ENCODE measurements at regions not wholly inside any gene's neighbourhood (a gene's known extent, or its start where the extent isn't known, plus 50 kb on each side); places are given as distances from the start of the nearest gene placed in this dataset.

- peak; percentile 88 for FAIRE-seq
- ATAC-seq = peak; percentile 98 to 100
- H3K27ac ChIP-seq = peak overlapping the region; percentile 81 to 91
- TF ChIP-seq HOXB5 (CRISPR knock-in tag; IDR thresholded peaks at IDR 0.05) = 0 out of 2 replicates have a peak, but pooled peaks have one; percentile 56
- TF ChIP-seq ATOH8 (CRISPR knock-in tag; IDR thresholded peaks at IDR 0.05; ENCODE audit: low read depth) = 0 out of 2 replicates have a peak, but pooled peaks have one; percentile 4
- no peak for TF ChIP-seq NR3C1 (IDR thresholded peaks at IDR 0.05)
- TF ChIP-seq RARB (CRISPR knock-in tag; IDR thresholded peaks at IDR 0.05) = no peak
- TF ChIP-seq JUN (IDR thresholded peaks at IDR 0.05) = peak; percentile 95
- TF ChIP-seq CTCF (IDR thresholded peaks at IDR 0.05) = peak; percentile 41
- TF ChIP-seq POLR2A (IDR thresholded peaks at IDR 0.05; ENCODE audit: low read length) = no peak
- peak; percentile 91 to 96 for TF ChIP-seq EP300 (IDR thresholded peaks at IDR 0.05)
- peak; percentile 54; the same call in 1 of the 2 replicates for TF ChIP-seq FOSL2 (IDR thresholded peaks at IDR 0.05)
- peak; percentile 83 for TF ChIP-seq FOSL2 (CRISPR knock-in tag; IDR thresholded peaks at IDR 0.05)
- TF ChIP-seq NFE2L2 (conservative IDR thresholded peaks at IDR 0.05; ENCODE audit: low read length) = no peak
- TF ChIP-seq GATA3 (IDR thresholded peaks at IDR 0.05; ENCODE audit: borderline replicate concordance) = peak; percentile 98
- TF ChIP-seq RAD21 (conservative IDR thresholded peaks at IDR 0.05 in 1 of 2, IDR thresholded peaks at IDR 0.05 in 1 of 2) = peak; percentile 63 to 77
- peak; percentile 84 for TF ChIP-seq SMC3 (IDR thresholded peaks at IDR 0.05)
- TF ChIP-seq NPAS2 (CRISPR knock-in tag; IDR thresholded peaks at IDR 0.05; ENCODE audit: borderline replicate concordance) = no peak
- peak; percentile 93 for TF ChIP-seq BCL3 (IDR thresholded peaks at IDR 0.05)
- TF ChIP-seq JUNB (IDR thresholded peaks at IDR 0.05) = peak; percentile 88
- peak; percentile 34; the same call in 1 of the 2 replicates for TF ChIP-seq HES2 (IDR thresholded peaks at IDR 0.05)
- TF ChIP-seq CEBPB (IDR thresholded peaks at IDR 0.05) = peak in 1 of 2 experiments; percentile 88; a peak in 3 of 4 replicates
- no peak for TF ChIP-seq HOXB13 (CRISPR knock-in tag; IDR thresholded peaks at IDR 0.05; ENCODE audit: low read depth)
- TF ChIP-seq, protein P1, sequence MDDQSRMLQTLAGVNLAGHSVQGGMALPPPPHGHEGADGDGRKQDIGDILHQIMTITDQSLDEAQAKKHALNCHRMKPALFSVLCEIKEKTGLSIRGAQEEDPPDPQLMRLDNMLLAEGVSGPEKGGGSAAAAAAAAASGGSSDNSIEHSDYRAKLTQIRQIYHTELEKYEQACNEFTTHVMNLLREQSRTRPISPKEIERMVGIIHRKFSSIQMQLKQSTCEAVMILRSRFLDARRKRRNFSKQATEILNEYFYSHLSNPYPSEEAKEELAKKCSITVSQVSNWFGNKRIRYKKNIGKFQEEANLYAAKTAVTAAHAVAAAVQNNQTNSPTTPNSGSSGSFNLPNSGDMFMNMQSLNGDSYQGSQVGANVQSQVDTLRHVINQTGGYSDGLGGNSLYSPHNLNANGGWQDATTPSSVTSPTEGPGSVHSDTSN (IDR thresholded peaks at IDR 0.05) = peak; percentile 78
- TF ChIP-seq TP53 (CRISPR knock-in tag; IDR thresholded peaks at IDR 0.05) = no peak
- TF ChIP-seq, protein P2, sequence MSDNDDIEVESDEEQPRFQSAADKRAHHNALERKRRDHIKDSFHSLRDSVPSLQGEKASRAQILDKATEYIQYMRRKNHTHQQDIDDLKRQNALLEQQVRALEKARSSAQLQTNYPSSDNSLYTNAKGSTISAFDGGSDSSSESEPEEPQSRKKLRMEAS (IDR thresholded peaks at IDR 0.05) = peak; percentile 65
- no peak for TF ChIP-seq CBX8 (IDR thresholded peaks at IDR 0.05)
- TF ChIP-seq HDAC2 (IDR thresholded peaks at IDR 0.05) = no peak
- no peak for TF ChIP-seq RFX5 (IDR thresholded peaks at IDR 0.05)
- TF ChIP-seq, protein P3, sequence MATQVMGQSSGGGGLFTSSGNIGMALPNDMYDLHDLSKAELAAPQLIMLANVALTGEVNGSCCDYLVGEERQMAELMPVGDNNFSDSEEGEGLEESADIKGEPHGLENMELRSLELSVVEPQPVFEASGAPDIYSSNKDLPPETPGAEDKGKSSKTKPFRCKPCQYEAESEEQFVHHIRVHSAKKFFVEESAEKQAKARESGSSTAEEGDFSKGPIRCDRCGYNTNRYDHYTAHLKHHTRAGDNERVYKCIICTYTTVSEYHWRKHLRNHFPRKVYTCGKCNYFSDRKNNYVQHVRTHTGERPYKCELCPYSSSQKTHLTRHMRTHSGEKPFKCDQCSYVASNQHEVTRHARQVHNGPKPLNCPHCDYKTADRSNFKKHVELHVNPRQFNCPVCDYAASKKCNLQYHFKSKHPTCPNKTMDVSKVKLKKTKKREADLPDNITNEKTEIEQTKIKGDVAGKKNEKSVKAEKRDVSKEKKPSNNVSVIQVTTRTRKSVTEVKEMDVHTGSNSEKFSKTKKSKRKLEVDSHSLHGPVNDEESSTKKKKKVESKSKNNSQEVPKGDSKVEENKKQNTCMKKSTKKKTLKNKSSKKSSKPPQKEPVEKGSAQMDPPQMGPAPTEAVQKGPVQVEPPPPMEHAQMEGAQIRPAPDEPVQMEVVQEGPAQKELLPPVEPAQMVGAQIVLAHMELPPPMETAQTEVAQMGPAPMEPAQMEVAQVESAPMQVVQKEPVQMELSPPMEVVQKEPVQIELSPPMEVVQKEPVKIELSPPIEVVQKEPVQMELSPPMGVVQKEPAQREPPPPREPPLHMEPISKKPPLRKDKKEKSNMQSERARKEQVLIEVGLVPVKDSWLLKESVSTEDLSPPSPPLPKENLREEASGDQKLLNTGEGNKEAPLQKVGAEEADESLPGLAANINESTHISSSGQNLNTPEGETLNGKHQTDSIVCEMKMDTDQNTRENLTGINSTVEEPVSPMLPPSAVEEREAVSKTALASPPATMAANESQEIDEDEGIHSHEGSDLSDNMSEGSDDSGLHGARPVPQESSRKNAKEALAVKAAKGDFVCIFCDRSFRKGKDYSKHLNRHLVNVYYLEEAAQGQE (IDR thresholded peaks at IDR 0.05) = no peak
- TF ChIP-seq TFCP2L1 (CRISPR knock-in tag; IDR thresholded peaks at IDR 0.05) = no peak
- 1% methylated on average over 5 of the region's 5 CpGs for WGBS (ENCODE audit: missing lambda C conversion rate)
- H3K9me3 ChIP-seq = peaks cover 7% of the 10 kb centered on the region; the same call in 1 of the 3 replicates
- ChIA-PET POLR2A (interaction anchor here (0.6 to 2.2 kb wide), 9 partner anchors 13 to 177 kb away, joined by 3 to 16 read pairs (median 4); partner anchors contain the start of gene SLC39A10), CTCF (interaction anchor here (0.6 to 2.1 kb wide), 12 partner anchors 14 to 418 kb away, joined by 3 to 16 read pairs (median 3); no protein-coding TSS in a partner anchor)
- H3K4me3 ChIP-seq = no peak overlapping the region
- DNase-seq (ENCODE audit: low read depth in 1 of 2, low spot score in 1 of 2) = peak; percentile 90 to 97
- H3K4me1 ChIP-seq = peaks cover 25% of the 10 kb centered on the region
- peak overlapping the region; percentile 32 for H3K4me2 ChIP-seq
These were observed 136.3 kb upstream of the SLC39A10 start for GRCh38 chr2:195520671-195521155.
